ENCODE measurements at regions not wholly inside any gene's neighbourhood (a gene's known extent, or its start where the extent isn't known, plus 50 kb on each side); places are given as distances from the start of the nearest gene placed in this dataset.

- TF ChIP-seq, protein P1, sequence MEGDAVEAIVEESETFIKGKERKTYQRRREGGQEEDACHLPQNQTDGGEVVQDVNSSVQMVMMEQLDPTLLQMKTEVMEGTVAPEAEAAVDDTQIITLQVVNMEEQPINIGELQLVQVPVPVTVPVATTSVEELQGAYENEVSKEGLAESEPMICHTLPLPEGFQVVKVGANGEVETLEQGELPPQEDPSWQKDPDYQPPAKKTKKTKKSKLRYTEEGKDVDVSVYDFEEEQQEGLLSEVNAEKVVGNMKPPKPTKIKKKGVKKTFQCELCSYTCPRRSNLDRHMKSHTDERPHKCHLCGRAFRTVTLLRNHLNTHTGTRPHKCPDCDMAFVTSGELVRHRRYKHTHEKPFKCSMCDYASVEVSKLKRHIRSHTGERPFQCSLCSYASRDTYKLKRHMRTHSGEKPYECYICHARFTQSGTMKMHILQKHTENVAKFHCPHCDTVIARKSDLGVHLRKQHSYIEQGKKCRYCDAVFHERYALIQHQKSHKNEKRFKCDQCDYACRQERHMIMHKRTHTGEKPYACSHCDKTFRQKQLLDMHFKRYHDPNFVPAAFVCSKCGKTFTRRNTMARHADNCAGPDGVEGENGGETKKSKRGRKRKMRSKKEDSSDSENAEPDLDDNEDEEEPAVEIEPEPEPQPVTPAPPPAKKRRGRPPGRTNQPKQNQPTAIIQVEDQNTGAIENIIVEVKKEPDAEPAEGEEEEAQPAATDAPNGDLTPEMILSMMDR (conservative IDR thresholded peaks at IDR 0.05 in 1 of 2, IDR thresholded peaks at IDR 0.05 in 1 of 2; ENCODE audit: extremely low read depth in 1 of 2, insufficient read depth in 1 of 2, low read depth in 1 of 2, low read length in 2 of 2): no peak
- TF ChIP-seq EZH2 (IDR thresholded peaks at IDR 0.05; ENCODE audit: borderline replicate concordance, low read length): no peak
These were observed 439.9 kb upstream of the NAALADL2 start for GRCh38 chr3:174419216-174419615.
